PFSK-1 (cell line): ENCODE measurements at regions not wholly inside any gene's neighbourhood (a gene's known extent, or its start where the extent isn't known, plus 50 kb on each side); places are given as distances from the start of the nearest gene placed in this dataset.

ENCODE experiments used
- FOXP2 ChIP-seq: optimal IDR thresholded peaks from 2 replicates; pipeline ENCODE3; 2011; ENCODE audit warnings: borderline replicate concordance, control low read depth, inconsistent platforms; ENCODE audit not compliant: insufficient read depth; ENCODE audit errors: extremely low read length, extremely low read depth
- POLR2AphosphoS5 ChIP-seq: IDR thresholded peaks from 2 replicates; pipeline ENCODE4 v1.6.1; 2012; ENCODE audit warnings: low read depth, mild to moderate bottlenecking, control low read depth, low read length, moderate library complexity
- SIN3A ChIP-seq: IDR thresholded peaks from 2 replicates; pipeline ENCODE4 v1.6.1; 2012; ENCODE audit warnings: mild to moderate bottlenecking, low read length, moderate library complexity, borderline replicate concordance; ENCODE audit not compliant: insufficient read depth
- TAF1 ChIP-seq: IDR thresholded peaks from 2 replicates; pipeline ENCODE4 v1.6.1; 2012; ENCODE audit warnings: low read length, control low read depth, borderline replicate concordance; ENCODE audit not compliant: insufficient read depth
- TF ChIP-seq, protein P1 (sequence below), 2 experiments: IDR thresholded peaks; 2 replicates each; pipeline versions ENCODE4 v1.6.1 to v1.8.0; 2011 to 2012; ENCODE audit warnings: low read depth in 2 of 2, low read length in 2 of 2, control low read depth in 1 of 2, inconsistent platforms in 1 of 2, mild to moderate bottlenecking in 1 of 2, moderate library complexity in 1 of 2; ENCODE audit not compliant: insufficient read depth in 1 of 2

- no peak for TF ChIP-seq POLR2AphosphoS5
- TF ChIP-seq, protein P1, sequence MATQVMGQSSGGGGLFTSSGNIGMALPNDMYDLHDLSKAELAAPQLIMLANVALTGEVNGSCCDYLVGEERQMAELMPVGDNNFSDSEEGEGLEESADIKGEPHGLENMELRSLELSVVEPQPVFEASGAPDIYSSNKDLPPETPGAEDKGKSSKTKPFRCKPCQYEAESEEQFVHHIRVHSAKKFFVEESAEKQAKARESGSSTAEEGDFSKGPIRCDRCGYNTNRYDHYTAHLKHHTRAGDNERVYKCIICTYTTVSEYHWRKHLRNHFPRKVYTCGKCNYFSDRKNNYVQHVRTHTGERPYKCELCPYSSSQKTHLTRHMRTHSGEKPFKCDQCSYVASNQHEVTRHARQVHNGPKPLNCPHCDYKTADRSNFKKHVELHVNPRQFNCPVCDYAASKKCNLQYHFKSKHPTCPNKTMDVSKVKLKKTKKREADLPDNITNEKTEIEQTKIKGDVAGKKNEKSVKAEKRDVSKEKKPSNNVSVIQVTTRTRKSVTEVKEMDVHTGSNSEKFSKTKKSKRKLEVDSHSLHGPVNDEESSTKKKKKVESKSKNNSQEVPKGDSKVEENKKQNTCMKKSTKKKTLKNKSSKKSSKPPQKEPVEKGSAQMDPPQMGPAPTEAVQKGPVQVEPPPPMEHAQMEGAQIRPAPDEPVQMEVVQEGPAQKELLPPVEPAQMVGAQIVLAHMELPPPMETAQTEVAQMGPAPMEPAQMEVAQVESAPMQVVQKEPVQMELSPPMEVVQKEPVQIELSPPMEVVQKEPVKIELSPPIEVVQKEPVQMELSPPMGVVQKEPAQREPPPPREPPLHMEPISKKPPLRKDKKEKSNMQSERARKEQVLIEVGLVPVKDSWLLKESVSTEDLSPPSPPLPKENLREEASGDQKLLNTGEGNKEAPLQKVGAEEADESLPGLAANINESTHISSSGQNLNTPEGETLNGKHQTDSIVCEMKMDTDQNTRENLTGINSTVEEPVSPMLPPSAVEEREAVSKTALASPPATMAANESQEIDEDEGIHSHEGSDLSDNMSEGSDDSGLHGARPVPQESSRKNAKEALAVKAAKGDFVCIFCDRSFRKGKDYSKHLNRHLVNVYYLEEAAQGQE (IDR thresholded peaks at IDR 0.05; ENCODE audit: insufficient read depth in 1 of 2, low read depth in 2 of 2, low read length in 2 of 2): no peak
- no peak for TF ChIP-seq TAF1
- no peak for TF ChIP-seq SIN3A
- no peak for TF ChIP-seq FOXP2
Observed at GRCh38 chr4:26213317-26213716, 107.5 kb upstream of the RBPJ start.
